ENCODE measurements at regions not wholly inside any gene's neighbourhood (a gene's known extent, or its start where the extent isn't known, plus 50 kb on each side); places are given as distances from the start of the nearest gene placed in this dataset.

GRCh38 chr6:102679865-102680264 is 1286.4 kb downstream of the GRIK2 start:
- no peak for DNase-seq
- Histone ChIP-seq H3K4me1 (no peaks in the 10 kb centered on the region), H3K4me3 (no peak overlapping the region), H3K27me3 (no peaks in the 10 kb centered on the region), H3K36me3 (no peaks in the 10 kb centered on the region), H3K27ac (no peak overlapping the region), H3K9me3 (no peaks in the 10 kb centered on the region)
- intact Hi-C loops (cut with DNase I) = no loop called here
- ATAC-seq = no peak
- no peak for TF ChIP-seq CTCF (IDR thresholded peaks at IDR 0.05)

GRCh38 chr6:102677225-102677624 is 1283.7 kb downstream of the GRIK2 start:
- intact Hi-C loops (cut with DNase I) = no loop called here
- no peak for ATAC-seq
- DNase-seq = no peak
- Histone ChIP-seq H3K27me3 (no peaks in the 10 kb centered on the region), H3K36me3 (no peaks in the 10 kb centered on the region), H3K9me3 (no peaks in the 10 kb centered on the region), H3K4me3 (no peak overlapping the region), H3K27ac (no peak overlapping the region), H3K4me1 (no peaks in the 10 kb centered on the region)
- TF ChIP-seq CTCF (IDR thresholded peaks at IDR 0.05) = no peak

GRCh38 chr6:102670735-102671134 is 1277.2 kb downstream of the GRIK2 start:
- Histone ChIP-seq H3K27ac (no peak overlapping the region), H3K4me3 (no peak overlapping the region), H3K4me1 (no peaks in the 10 kb centered on the region), H3K9me3 (no peaks in the 10 kb centered on the region), H3K36me3 (no peaks in the 10 kb centered on the region), H3K27me3 (no peaks in the 10 kb centered on the region)
- TF ChIP-seq CTCF (IDR thresholded peaks at IDR 0.05) = no peak
- intact Hi-C loops (cut with DNase I) = no loop called here
- ATAC-seq (no peak), DNase-seq (peak in 1 of 4 donors; percentile 50)

GRCh38 chr6:102662851-102663250 is 1269.3 kb downstream of the GRIK2 start:
- intact Hi-C loops (cut with DNase I) = no loop called here
- no peak for TF ChIP-seq CTCF (IDR thresholded peaks at IDR 0.05)
- no peaks in the 10 kb centered on the region for H3K4me1 ChIP-seq
- H3K4me3 ChIP-seq = no peak overlapping the region
- H3K27me3 ChIP-seq = no peaks in the 10 kb centered on the region
- H3K36me3 ChIP-seq = no peaks in the 10 kb centered on the region
- no peak overlapping the region for H3K27ac ChIP-seq
- ATAC-seq (no peak), DNase-seq (no peak)
- no peaks in the 10 kb centered on the region for H3K9me3 ChIP-seq

GRCh38 chr6:102660303-102660702 is 1266.8 kb downstream of the GRIK2 start:
- H3K27ac ChIP-seq = no peak overlapping the region
- no peaks in the 10 kb centered on the region for H3K4me1 ChIP-seq
- DNase-seq = peak in 3 of 4 donors; percentile 22 to 65 (median 45)
- no peaks in the 10 kb centered on the region for H3K27me3 ChIP-seq
- TF ChIP-seq CTCF (IDR thresholded peaks at IDR 0.05) = no peak
- intact Hi-C loops (cut with DNase I) = no loop called here
- no peak overlapping the region for H3K4me3 ChIP-seq
- ATAC-seq = no peak
- peaks cover 0 to 2% of the 10 kb centered on the region in 2 donors for H3K9me3 ChIP-seq
- no peaks in the 10 kb centered on the region for H3K36me3 ChIP-seq

Measured in left lung (tissue), 4 donors.